Smooth muscle cell (in vitro differentiated cells): ENCODE measurements at regions not wholly inside any gene's neighbourhood (a gene's known extent, or its start where the extent isn't known, plus 50 kb on each side); places are given as distances from the start of the nearest gene placed in this dataset.
A peak's percentile ranks its signal among the peaks of the same experiment; 100 is the strongest.

Experiments used
- DNase-seq: peaks from one replicate; lab custom pipeline; 2025; ENCODE audit not compliant: unreplicated experiment; lab: John Stamatoyannopoulos, UW
- H2AFZ ChIP-seq: fragments of 200-600 bp; sonication (generic); 2 replicates; pipeline ENCODE4 v1.6.0; 2016; ENCODE audit warnings: antibody characterized with exemption, low read depth, mild to moderate bottlenecking
- H3F3A ChIP-seq: fragments of 200-600 bp; sonication (generic); 2 replicates; pipeline ENCODE4 v1.6.0; 2017; ENCODE audit warnings: antibody characterized with exemption, low read depth
- H3K27ac ChIP-seq: fragments of 200-600 bp; sonication (generic); 2 replicates; pipeline ENCODE4 v1.5.1; 2016; ENCODE audit warnings: low read depth, mild to moderate bottlenecking
- H3K27me3 ChIP-seq: fragments of 200-600 bp; sonication (generic); 2 replicates; pipeline ENCODE4 v1.6.1; 2016; ENCODE audit warnings: low read depth, mild to moderate bottlenecking
- H3K36me3 ChIP-seq: fragments of 200-600 bp; sonication (generic); 2 replicates; pipeline ENCODE4 v1.5.1; 2016; ENCODE audit warnings: low read depth
- H3K4me1 ChIP-seq: fragments of 200-600 bp; sonication (generic); 2 replicates; pipeline ENCODE4 v1.5.1; 2016; ENCODE audit warnings: low read depth
- H3K4me2 ChIP-seq: fragments of 200-600 bp; sonication (generic); 2 replicates; pipeline ENCODE4 v1.6.0; 2016; ENCODE audit warnings: mild to moderate bottlenecking
- H3K4me3 ChIP-seq: fragments of 200-600 bp; sonication (generic); 2 replicates; pipeline ENCODE4 v1.5.1; 2016; ENCODE audit warnings: mild to moderate bottlenecking
- H3K79me2 ChIP-seq: fragments of 200-600 bp; sonication (generic); 2 replicates; pipeline ENCODE4 v1.6.0; 2016; ENCODE audit warnings: low read depth, mild to moderate bottlenecking
- H3K9ac ChIP-seq: fragments of 200-600 bp; sonication (generic); 2 replicates; pipeline ENCODE4 v1.6.0; 2016; ENCODE audit warnings: low read depth
- H3K9me3 ChIP-seq: fragments of 200-600 bp; sonication (generic); replicated peaks from 2 replicates; pipeline ENCODE4 v1.5.1; 2016; ENCODE audit warnings: low read depth
- H4K20me1 ChIP-seq: fragments of 200-600 bp; sonication (generic); 2 replicates; pipeline ENCODE4 v1.6.0; 2016; ENCODE audit warnings: low read depth
- CTCF ChIP-seq: fragments of 200-600 bp; sonication (generic); IDR thresholded peaks from 2 replicates; pipeline ENCODE4 v1.5.1; 2017; ENCODE audit warnings: borderline replicate concordance, mild to moderate bottlenecking, antibody characterized with exemption; ENCODE audit not compliant: insufficient read depth, poor library complexity, severe bottlenecking
- WGBS: methylation state at CpG from one replicate; pipeline ENCODE4 v1.1.7; 2016; ENCODE audit warnings: low lambda C conversion rate; 5-methylcytosine and 5-hydroxymethylcytosine counted together

- TF ChIP-seq CTCF, result no peak
- H3K79me2 ChIP-seq, result no peaks in the 10 kb centered on the region
- no peak for DNase-seq
- no peaks in the 10 kb centered on the region for H3K4me1 ChIP-seq
- H4K20me1 ChIP-seq, result no peaks in the 10 kb centered on the region
- no peaks in the 10 kb centered on the region for H3K9me3 ChIP-seq
- H3K9ac ChIP-seq, result no peak overlapping the region
- WGBS, result 54% methylated on average over 6 of the region's 6 CpGs
- no peaks in the 10 kb centered on the region for H3K36me3 ChIP-seq
- H3K4me2 ChIP-seq, result peak overlapping the region; percentile 27
- H3K27me3 ChIP-seq, result no peaks in the 10 kb centered on the region
- peak overlapping the region; percentile 31 for H3K27ac ChIP-seq
- H3F3A ChIP-seq, result peaks cover 13% of the 10 kb centered on the region
- no peak overlapping the region for H2AFZ ChIP-seq
- no peak overlapping the region for H3K4me3 ChIP-seq
Observed at GRCh38 chr2:30371772-30372373, 75.2 kb upstream of the LCLAT1 start.

- Histone ChIP-seq H3K4me1 (no peaks in the 10 kb centered on the region), H3K9ac (no peak overlapping the region)
Observed at GRCh38 chr2:30372826-30373225, 74.2 kb upstream of the LCLAT1 start.

GRCh38 chr2:30373881-30374302 lies 73.2 kb upstream of the LCLAT1 start:
- no peak for DNase-seq

More at GRCh38 chr2:30372826-30373225, 74.2 kb upstream of the LCLAT1 start:
- no peak overlapping the region for H3K4me2 ChIP-seq
- no peak for TF ChIP-seq CTCF
- H3K36me3 ChIP-seq, result no peaks in the 10 kb centered on the region
- H3K9me3 ChIP-seq, result no peaks in the 10 kb centered on the region
- H3K79me2 ChIP-seq, result no peaks in the 10 kb centered on the region
- H3F3A ChIP-seq, result peaks cover 9% of the 10 kb centered on the region
- no peak for DNase-seq
- H3K27ac ChIP-seq, result no peak overlapping the region
- H4K20me1 ChIP-seq, result no peaks in the 10 kb centered on the region
- H2AFZ ChIP-seq, result no peak overlapping the region
- H3K27me3 ChIP-seq, result no peaks in the 10 kb centered on the region
- H3K4me3 ChIP-seq, result no peak overlapping the region

More at GRCh38 chr2:30373881-30374302, 73.2 kb upstream of the LCLAT1 start:
- no peaks in the 10 kb centered on the region for H3K9me3 ChIP-seq
- no peaks in the 10 kb centered on the region for H3K79me2 ChIP-seq
- H2AFZ ChIP-seq, result no peak overlapping the region
- no peak for TF ChIP-seq CTCF
- H3F3A ChIP-seq, result peaks cover 9% of the 10 kb centered on the region
- no peak overlapping the region for H3K4me3 ChIP-seq
- no peaks in the 10 kb centered on the region for H3K36me3 ChIP-seq
- H3K4me2 ChIP-seq, result no peak overlapping the region
- H3K27me3 ChIP-seq, result no peaks in the 10 kb centered on the region
- no peaks in the 10 kb centered on the region for H4K20me1 ChIP-seq
- no peak overlapping the region for H3K9ac ChIP-seq
- 94% methylated on average over 9 of the region's 9 CpGs for WGBS
- H3K27ac ChIP-seq, result peak overlapping the region; percentile 65
- H3K4me1 ChIP-seq, result no peaks in the 10 kb centered on the region
